ENCODE measurements at regions not wholly inside any gene's neighbourhood (a gene's known extent, or its start where the extent isn't known, plus 50 kb on each side); places are given as distances from the start of the nearest gene placed in this dataset.

GRCh38 chr5:124839371-124839998, 93.0 kb upstream of the ZNF608 start:
- no peak for DNase-seq (ENCODE audit: low read depth)

- DNase-seq (ENCODE audit: low read depth): no peak
Observed at GRCh38 chr5:124841829-124842712, 95.6 kb upstream of the ZNF608 start.

- DNase-seq (ENCODE audit: low read depth): no peak
Observed at GRCh38 chr5:124842725-124843595, 96.5 kb upstream of the ZNF608 start.

GRCh38 chr5:124843596-124843899, 97.1 kb upstream of the ZNF608 start:
- DNase-seq (ENCODE audit: low read depth): no peak

GRCh38 chr5:124844371-124844920, 98.0 kb upstream of the ZNF608 start:
- no peak for DNase-seq (ENCODE audit: low read depth)

- no peak for DNase-seq (ENCODE audit: low read depth)
Observed at GRCh38 chr5:124847907-124848306, 101.5 kb upstream of the ZNF608 start.

GRCh38 chr5:124849774-124850173, 103.3 kb upstream of the ZNF608 start:
- no peak for DNase-seq (ENCODE audit: low read depth)

GRCh38 chr5:124856726-124857125, 110.3 kb upstream of the ZNF608 start:
- no peak for DNase-seq (ENCODE audit: low read depth)

GRCh38 chr5:124858612-124859011, 112.2 kb upstream of the ZNF608 start:
- DNase-seq (ENCODE audit: low read depth): no peak

GRCh38 chr5:124859027-124859426, 112.6 kb upstream of the ZNF608 start:
- no peak for DNase-seq (ENCODE audit: low read depth)

- DNase-seq (ENCODE audit: low read depth): no peak
Observed at GRCh38 chr5:124859556-124860290, 113.3 kb upstream of the ZNF608 start.

- no peak for DNase-seq (ENCODE audit: low read depth)
Observed at GRCh38 chr5:124860291-124860655, 113.8 kb upstream of the ZNF608 start.

GRCh38 chr5:124865066-124865465, 118.6 kb upstream of the ZNF608 start:
- no peak for DNase-seq (ENCODE audit: low read depth)

- no peak for DNase-seq (ENCODE audit: low read depth)
Observed at GRCh38 chr5:124865603-124866354, 119.3 kb upstream of the ZNF608 start.

GRCh38 chr5:124866355-124867136, 120.1 kb upstream of the ZNF608 start:
- DNase-seq (ENCODE audit: low read depth): no peak

GRCh38 chr5:124867137-124867704, 120.8 kb upstream of the ZNF608 start:
- DNase-seq (ENCODE audit: low read depth): no peak

GRCh38 chr5:124868676-124869075, 122.2 kb upstream of the ZNF608 start:
- no peak for DNase-seq (ENCODE audit: low read depth)

GRCh38 chr5:124869426-124870033, 123.1 kb upstream of the ZNF608 start:
- DNase-seq (ENCODE audit: low read depth): no peak

- no peak for DNase-seq (ENCODE audit: low read depth)
Observed at GRCh38 chr5:124870070-124870469, 123.6 kb upstream of the ZNF608 start.
